ENCODE measurements at regions not wholly inside any gene's neighbourhood (a gene's known extent, or its start where the extent isn't known, plus 50 kb on each side); places are given as distances from the start of the nearest gene placed in this dataset.

DNA sequence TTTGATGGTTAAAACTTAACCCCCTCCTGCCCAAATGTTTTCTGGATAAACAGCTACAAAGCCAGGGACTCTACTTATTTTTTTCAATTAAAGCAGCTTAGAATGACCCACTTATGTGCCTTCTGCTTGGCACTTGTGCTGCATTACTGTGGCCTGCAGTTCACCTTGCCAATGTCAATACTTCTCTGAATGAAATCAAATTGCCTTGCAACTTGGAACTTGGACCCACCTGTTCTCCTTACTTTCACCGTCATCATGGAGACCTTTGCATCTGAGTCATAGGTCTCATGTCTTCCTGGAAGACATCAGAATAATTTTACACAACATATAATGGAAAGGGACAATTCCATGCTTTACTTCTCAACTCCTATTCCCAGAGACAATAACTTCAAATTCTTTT is 92.1 kb upstream of the FHL2 start:
- no peak for DNase-seq

DNA sequence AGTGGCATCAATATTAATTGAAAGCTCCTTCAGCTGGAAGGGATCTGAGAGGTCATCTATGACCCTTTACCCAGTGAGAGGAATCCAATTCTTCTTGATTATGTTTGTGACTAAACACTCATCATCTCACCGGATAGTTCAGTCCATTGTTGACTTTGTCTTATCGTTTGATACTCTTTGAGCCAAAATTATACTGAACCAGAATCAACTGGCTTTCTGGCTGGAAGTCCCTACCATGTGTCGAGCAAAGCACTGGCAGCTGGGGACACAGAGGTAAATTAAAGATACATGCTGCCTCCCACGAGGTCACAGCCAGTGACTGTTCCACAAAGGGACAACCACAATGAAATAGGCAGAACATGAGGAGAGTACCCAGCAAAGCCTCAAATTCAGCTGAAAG is 91.4 kb upstream of the FHL2 start:
- DNase-seq = no peak

- no peak for DNase-seq
These were observed 90.5 kb upstream of the FHL2 start for GRCh38 chr2:105489168-105489878.

GRCh38 chr2:105488285-105488684 is 89.4 kb upstream of the FHL2 start:
- no peak for DNase-seq

GRCh38 chr2:105487142-105488069 is 88.6 kb upstream of the FHL2 start:
- DNase-seq = no peak

DNA sequence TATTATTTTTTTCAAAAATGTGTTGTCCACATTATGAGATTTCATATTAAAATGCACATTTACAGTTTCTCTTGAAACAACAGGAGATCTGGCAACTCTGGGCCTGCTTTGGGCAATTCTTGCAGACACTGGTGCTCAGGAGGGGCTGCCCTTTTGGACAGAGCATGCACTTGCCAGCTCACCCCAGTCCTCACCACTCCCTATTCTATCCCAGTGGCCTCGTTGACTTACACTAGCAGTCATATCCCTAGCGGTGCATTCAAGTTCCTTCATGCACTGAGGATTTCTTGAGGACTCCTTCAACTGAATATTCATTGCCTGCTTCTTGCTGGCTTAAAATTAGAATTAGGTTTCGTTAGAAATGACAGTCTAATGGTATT is 87.9 kb upstream of the FHL2 start:
- DNase-seq = no peak

DNA sequence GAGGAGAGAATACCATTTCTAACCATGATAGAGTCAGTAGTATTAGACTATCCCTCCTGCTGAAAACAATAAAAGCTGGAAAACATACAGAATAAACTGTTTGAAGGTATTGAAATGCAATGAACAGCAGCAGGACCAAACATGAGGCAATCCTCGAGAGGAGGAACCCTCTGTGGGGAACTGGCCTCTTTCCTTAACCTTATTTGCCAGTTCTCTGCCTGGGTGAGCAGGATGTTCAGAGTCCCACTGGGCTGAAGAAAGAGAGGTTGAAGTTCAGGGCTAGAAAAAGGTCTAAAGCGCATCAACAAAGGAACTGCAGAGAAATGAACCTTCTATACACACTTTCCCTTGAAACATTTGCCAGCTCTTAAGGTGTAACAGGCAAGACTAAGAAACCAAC is 79.8 kb upstream of the FHL2 start:
- DNase-seq = peak in 1 of 4 experiments; percentile 2

GRCh38 chr2:105477050-105477620 is 78.3 kb upstream of the FHL2 start:
- peak in 2 of 4 experiments; percentile 3 to 8 for DNase-seq

DNA sequence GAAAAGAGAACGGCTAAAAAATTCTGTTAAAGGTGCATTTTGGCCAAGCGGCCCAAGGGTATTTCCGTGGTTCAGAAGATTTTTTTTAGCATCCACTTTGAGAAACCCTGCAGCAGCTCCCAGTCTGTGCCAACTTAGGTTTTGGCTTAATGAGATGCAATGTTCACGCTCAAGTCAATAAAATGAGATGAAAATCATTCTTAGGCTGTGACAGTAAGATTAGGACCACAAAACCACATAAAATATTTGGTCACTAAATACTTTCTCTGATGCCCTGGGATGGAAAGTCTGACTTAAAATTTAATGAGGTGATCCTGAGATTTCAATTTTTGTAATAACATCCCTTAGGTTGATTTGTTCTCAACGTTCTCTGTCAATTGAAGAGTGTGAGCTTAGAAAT is 74.2 kb upstream of the FHL2 start:
- no peak for DNase-seq

- no peak for DNase-seq
These were observed 72.1 kb upstream of the FHL2 start for GRCh38 chr2:105470979-105471378.

DNA sequence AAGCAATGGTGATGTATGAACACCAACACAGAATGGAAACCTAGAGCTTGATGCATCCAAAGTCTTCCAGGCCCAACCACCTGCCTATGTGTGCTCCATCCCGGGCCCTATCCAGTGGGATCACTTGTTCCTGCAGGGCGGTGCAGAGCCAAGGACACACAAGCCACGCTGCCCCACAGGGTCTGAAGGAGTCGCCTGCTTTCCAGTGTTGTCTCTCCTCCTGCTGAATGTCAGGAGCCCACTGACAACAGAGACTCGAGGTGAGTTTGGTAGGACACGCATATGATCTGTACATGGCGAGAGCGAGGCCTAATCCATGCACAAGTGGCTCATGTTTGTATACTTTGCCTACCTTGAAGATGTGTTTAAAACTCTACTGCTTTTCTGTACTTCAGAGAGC is 70.9 kb upstream of the FHL2 start:
- DNase-seq = no peak

GRCh38 chr2:105468582-105469042 is 69.8 kb upstream of the FHL2 start:
- DNase-seq = no peak

GRCh38 chr2:105464325-105464724 is 65.5 kb upstream of the FHL2 start:
- DNase-seq = no peak

GRCh38 chr2:105460048-105460732 is 61.3 kb upstream of the FHL2 start:
- DNase-seq = no peak

GRCh38 chr2:105458076-105458475 is 59.2 kb upstream of the FHL2 start:
- no peak for DNase-seq

GRCh38 chr2:105455488-105456003 is 56.7 kb upstream of the FHL2 start:
- peak in 1 of 4 experiments; percentile 1 for DNase-seq

GRCh38 chr2:105454801-105455485 is 56.1 kb upstream of the FHL2 start:
- peak; percentile 58 to 79 (median 62) for DNase-seq

DNA sequence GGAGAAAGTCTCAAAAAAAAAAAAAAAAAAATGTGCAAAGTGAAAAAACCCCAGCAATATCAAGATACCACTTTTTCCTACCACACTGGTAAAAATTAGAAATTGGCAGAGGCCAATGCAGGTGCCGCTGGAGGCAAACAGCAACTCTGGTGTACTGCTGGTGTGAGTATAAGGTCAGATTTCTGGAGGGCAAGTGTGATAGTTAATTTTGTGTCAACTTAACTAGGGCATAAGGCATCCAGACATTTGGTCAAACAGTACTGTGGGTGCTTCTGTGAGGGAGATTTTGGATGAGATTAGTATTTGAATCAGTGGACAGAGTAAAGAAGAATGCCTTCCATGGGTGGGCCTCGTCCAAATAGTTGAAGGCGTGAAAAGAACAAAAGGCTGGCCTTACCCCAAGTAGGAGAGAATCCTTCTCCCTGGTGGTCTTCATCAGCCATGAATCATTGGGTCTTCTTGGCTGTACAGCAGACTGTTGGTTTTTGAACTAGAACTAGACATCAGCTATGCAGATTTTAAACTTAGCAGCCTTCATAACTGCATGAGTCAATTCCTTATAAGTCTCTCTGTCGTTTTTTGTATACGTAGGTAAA is 52.8 kb upstream of the FHL2 start:
- no peak for DNase-seq

GRCh38 chr2:105450471-105450870 is 51.6 kb upstream of the FHL2 start:
- DNase-seq = no peak

GRCh38 chr2:105449076-105449475 is 50.2 kb upstream of the FHL2 start:
- DNase-seq = no peak

Data from suppressor macrophage (primary cell).